BE2C (cell line): ENCODE measurements at regions not wholly inside any gene's neighbourhood (a gene's known extent, or its start where the extent isn't known, plus 50 kb on each side); places are given as distances from the start of the nearest gene placed in this dataset.
A peak's percentile ranks its signal among the peaks of the same experiment; 100 is the strongest.

Experiments
- DNase-seq: peaks from one replicate; pipeline ENCODE4 v3.0.0-alpha.2; 2020
- H3K27me3 ChIP-seq: fragments of 250-450 bp; sonication (Bioruptor Pico); 2 replicates; pipeline ENCODE4 v1.5.1; 2020; ENCODE audit warnings: mild to moderate bottlenecking
- H3K36me3 ChIP-seq: fragments of 250-450 bp; sonication (Bioruptor Pico); 2 replicates; pipeline ENCODE4 v1.5.1; 2020; ENCODE audit warnings: mild to moderate bottlenecking
- H3K4me1 ChIP-seq: fragments of 250-450 bp; sonication (Bioruptor Pico); 2 replicates; pipeline ENCODE4 v1.5.1; 2020
- H3K4me3 ChIP-seq: 2 replicates; pipeline ENCODE4 v1.5.1; 2011; ENCODE audit warnings: low read depth, low read length
- H3K9me3 ChIP-seq: fragments of 250-450 bp; sonication (Bioruptor Pico); 2 replicates; pipeline ENCODE4 v1.5.1; 2020
- TF ChIP-seq, protein P1 (sequence below): IDR thresholded peaks from 2 replicates; pipeline ENCODE4 v1.5.1; 2012; ENCODE audit warnings: mild to moderate bottlenecking, low read depth, low read length

DNA sequence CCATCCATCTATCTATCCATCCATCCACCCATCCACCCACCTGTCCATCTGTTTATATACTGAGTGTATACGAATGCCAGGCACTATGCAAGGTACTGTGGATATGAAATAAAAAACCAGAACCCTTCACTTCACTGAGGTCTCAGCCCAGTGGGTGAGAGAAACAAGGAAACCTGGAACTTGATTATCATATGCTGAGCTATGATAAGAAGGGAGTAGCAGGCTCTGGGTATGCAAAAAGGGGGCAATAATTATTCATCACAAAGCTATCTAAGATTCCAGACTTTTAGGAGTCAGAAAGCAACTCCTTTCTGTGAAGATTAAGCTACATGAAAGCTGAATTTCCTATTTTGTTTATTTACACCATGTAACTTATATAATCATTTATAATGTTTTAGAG, 327.7 kb upstream of the IL12A start:
- Histone ChIP-seq H3K4me1 (no peaks in the 10 kb centered on the region), H3K9me3 (no peaks in the 10 kb centered on the region), H3K36me3 (no peaks in the 10 kb centered on the region), H3K27me3 (no peaks in the 10 kb centered on the region), H3K4me3 (no peak overlapping the region)
- TF ChIP-seq, protein P1, sequence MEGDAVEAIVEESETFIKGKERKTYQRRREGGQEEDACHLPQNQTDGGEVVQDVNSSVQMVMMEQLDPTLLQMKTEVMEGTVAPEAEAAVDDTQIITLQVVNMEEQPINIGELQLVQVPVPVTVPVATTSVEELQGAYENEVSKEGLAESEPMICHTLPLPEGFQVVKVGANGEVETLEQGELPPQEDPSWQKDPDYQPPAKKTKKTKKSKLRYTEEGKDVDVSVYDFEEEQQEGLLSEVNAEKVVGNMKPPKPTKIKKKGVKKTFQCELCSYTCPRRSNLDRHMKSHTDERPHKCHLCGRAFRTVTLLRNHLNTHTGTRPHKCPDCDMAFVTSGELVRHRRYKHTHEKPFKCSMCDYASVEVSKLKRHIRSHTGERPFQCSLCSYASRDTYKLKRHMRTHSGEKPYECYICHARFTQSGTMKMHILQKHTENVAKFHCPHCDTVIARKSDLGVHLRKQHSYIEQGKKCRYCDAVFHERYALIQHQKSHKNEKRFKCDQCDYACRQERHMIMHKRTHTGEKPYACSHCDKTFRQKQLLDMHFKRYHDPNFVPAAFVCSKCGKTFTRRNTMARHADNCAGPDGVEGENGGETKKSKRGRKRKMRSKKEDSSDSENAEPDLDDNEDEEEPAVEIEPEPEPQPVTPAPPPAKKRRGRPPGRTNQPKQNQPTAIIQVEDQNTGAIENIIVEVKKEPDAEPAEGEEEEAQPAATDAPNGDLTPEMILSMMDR = no peak
- DNase-seq = no peak

DNA sequence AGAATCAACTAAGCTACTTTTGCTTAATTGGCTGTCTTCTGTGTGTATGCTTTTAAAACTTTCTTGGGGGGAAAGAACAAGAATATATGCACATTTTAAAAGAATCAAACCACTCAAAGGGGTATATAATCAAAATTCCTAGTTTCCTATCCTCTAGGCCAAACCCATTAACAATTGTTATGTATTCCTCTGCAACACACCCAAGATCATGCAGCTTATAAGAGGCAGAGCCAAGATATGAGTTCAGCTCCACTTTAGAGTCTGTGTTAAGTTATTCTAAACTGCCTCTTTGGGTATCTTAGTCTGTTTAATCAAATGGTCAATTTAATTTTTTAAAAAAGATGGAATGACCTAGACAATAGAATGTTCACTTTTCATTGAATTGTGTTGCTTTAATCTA, 326.1 kb upstream of the IL12A start:
- DNase-seq = no peak
- TF ChIP-seq, protein P1 = no peak
- Histone ChIP-seq H3K36me3 (no peaks in the 10 kb centered on the region), H3K9me3 (no peaks in the 10 kb centered on the region), H3K4me1 (no peaks in the 10 kb centered on the region), H3K4me3 (no peak overlapping the region), H3K27me3 (no peaks in the 10 kb centered on the region)

DNA sequence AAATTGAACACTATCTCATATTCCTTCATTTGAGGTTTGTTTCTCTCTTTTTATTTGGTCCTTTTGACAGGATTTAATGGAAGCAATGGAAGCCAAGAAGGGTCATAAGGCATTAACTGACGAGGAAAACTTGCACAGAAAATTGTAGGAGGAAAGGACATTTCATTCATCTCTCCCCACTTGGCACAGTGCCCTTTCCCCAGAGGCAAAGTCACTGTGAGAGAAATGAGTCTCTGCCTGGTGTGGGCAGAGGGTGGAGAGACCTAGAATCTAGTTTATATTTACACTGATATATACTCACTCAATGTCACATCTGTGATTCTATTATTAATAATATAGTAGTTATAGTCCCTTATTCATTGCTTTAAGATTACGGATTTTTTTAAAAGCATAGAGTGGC, 324.6 kb upstream of the IL12A start:
- no peaks in the 10 kb centered on the region for H3K27me3 ChIP-seq
- H3K9me3 ChIP-seq = no peaks in the 10 kb centered on the region
- no peak overlapping the region for H3K4me3 ChIP-seq
- TF ChIP-seq, protein P1 = no peak
- no peaks in the 10 kb centered on the region for H3K36me3 ChIP-seq
- no peaks in the 10 kb centered on the region for H3K4me1 ChIP-seq
- peak; percentile 55 for DNase-seq

DNA sequence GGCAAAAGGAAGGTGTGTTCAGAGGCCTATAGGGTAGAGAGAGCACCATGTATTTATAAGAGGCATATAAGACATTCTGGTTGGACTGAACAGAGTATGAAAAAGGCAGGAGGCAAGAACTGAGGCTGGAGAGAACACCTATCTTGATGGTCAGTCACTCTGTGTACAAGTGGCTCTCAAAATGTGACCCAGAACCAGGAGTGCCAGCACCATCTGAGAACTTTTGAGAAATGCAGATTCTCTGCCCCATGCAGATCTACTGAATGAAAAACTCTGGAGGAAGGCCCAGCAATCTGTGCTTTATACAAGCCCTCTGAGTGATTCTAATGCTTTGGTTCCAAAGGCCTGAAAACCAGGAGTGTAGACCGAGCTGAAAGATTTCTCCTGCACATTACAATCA, 324.0 kb upstream of the IL12A start:
- H3K4me3 ChIP-seq = no peak overlapping the region
- DNase-seq = no peak
- TF ChIP-seq, protein P1 = no peak
- H3K27me3 ChIP-seq = no peaks in the 10 kb centered on the region
- no peaks in the 10 kb centered on the region for H3K36me3 ChIP-seq
- H3K9me3 ChIP-seq = no peaks in the 10 kb centered on the region
- no peaks in the 10 kb centered on the region for H3K4me1 ChIP-seq

DNA sequence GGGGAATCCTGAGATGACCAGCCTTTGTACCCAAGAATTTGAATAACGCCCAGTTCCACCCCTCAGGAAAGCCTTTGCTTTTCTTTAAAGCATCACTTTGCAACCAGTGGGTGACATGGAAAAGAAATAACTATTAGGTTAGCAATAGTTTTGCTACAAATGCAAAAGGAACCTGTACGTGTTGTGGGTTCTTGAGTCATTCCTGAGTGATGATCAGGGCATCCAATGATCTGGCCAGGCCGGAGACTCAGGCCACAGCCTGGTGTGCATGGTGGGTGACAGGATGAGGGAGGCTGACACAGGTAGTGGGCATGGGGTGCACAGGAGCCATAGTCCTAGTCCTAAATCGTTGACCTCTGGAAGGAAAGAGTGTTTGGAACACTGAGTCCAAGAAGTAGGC, 321.4 kb upstream of the IL12A start:
- no peak overlapping the region for H3K4me3 ChIP-seq
- H3K4me1 ChIP-seq = no peaks in the 10 kb centered on the region
- H3K27me3 ChIP-seq = no peaks in the 10 kb centered on the region
- TF ChIP-seq, protein P1 = no peak
- DNase-seq = no peak
- H3K36me3 ChIP-seq = no peaks in the 10 kb centered on the region
- H3K9me3 ChIP-seq = no peaks in the 10 kb centered on the region

DNA sequence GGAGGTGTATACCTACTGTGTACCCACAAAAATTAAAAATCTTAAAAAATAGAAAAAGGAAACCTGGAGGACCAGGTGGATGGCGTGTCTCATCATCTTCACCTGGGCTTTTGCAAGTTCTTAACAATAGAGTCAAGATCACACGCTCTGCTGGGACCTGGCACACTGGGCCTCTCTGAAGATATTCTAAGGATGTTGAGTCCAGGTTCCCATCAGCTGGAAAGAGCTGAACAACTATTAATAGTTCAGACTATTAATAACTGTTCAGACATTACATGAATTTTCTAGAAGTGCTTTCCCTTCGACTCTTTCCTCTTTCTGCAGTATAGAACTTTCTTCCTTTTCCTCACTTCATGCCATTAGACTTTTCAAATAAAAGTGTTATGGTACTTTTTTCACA, 320.2 kb upstream of the IL12A start:
- TF ChIP-seq, protein P1 = no peak
- H3K9me3 ChIP-seq = no peaks in the 10 kb centered on the region
- DNase-seq = no peak
- H3K27me3 ChIP-seq = no peaks in the 10 kb centered on the region
- H3K36me3 ChIP-seq = no peaks in the 10 kb centered on the region
- no peak overlapping the region for H3K4me3 ChIP-seq
- no peaks in the 10 kb centered on the region for H3K4me1 ChIP-seq
